Endothelial cell of umbilical vein (primary cell): ENCODE measurements at regions not wholly inside any gene's neighbourhood (a gene's known extent, or its start where the extent isn't known, plus 50 kb on each side); places are given as distances from the start of the nearest gene placed in this dataset.

ENCODE experiments used
- BruUV-seq: library from RNA; stranded (reverse); fragments of 400-500 nt; replicated peaks from 2 replicates; lab custom pipeline; 2021; lab: Mats Ljungman, UMichigan
- CTCF ChIA-PET: fragments of 300-600, 350-600 bp; sonication (Branson Sonifier 250); formaldehyde crosslinking; loops from one replicate; lab custom pipeline; 2021; ENCODE audit warnings: antibody characterized with exemption, inconsistent platforms; lab: Charles Lee
- POLR2A ChIA-PET: fragments of 300-600, 350-600 bp; sonication (Branson Sonifier 250); formaldehyde crosslinking; loops from one replicate; lab custom pipeline; 2021; ENCODE audit warnings: antibody characterized with exemption, inconsistent platforms; lab: Charles Lee
- DNase-seq: peaks from one replicate; pipeline ENCODE4 v3.0.0-alpha.2; 2011; ENCODE audit warnings: low read depth, low spot score
- FAIRE-seq: peaks from 2 replicates; lab custom pipeline; 2011; peaks lifted over from hg19 to GRCh38; lab: Jason Lieb, UNC
- H2AFZ ChIP-seq: 2 replicates; pipeline ENCODE4 v1.6.0; 2012; ENCODE audit warnings: low read depth, low read length, control low read depth, inconsistent platforms
- H3K27ac ChIP-seq: 2 replicates; pipeline ENCODE4 v1.5.1; 2011; ENCODE audit warnings: low read depth, mild to moderate bottlenecking, control low read depth, low read length, moderate library complexity; ENCODE audit not compliant: insufficient read depth
- H3K27me3 ChIP-seq, 2 experiments: 2 replicates each; pipeline versions ENCODE4 v1.6.0 to v1.6.1; 2011; ENCODE audit warnings: low read length in 2 of 2, mixed read lengths in 1 of 2; ENCODE audit not compliant: control insufficient read depth in 2 of 2, insufficient read depth in 2 of 2
- H3K36me3 ChIP-seq, 2 experiments: 2 replicates in 1 of 2; 3 replicates in 1 of 2; pipeline ENCODE4 v1.5.1; 2011; ENCODE audit warnings: low read length in 2 of 2, mild to moderate bottlenecking in 1 of 2, moderate library complexity in 1 of 2; ENCODE audit not compliant: control insufficient read depth in 2 of 2, insufficient read depth in 2 of 2; ENCODE audit errors: extremely low read depth in 1 of 2
- H3K4me1 ChIP-seq: 3 replicates; pipeline ENCODE4 v1.5.1; 2011; ENCODE audit warnings: mild to moderate bottlenecking, low read length; ENCODE audit not compliant: control insufficient read depth, insufficient read depth; ENCODE audit errors: extremely low read depth
- H3K4me2 ChIP-seq: 2 replicates; pipeline ENCODE4 v1.6.1; 2011; ENCODE audit warnings: low read length, control low read depth, mixed read lengths; ENCODE audit not compliant: insufficient read depth
- H3K4me3 ChIP-seq, 3 experiments: fragments of 200-600 bp in 1 of 3; sonication (generic), shearing (Covaris generic) in 1 of 3; replicated peaks in 1 of 3; 2 replicates each; pipeline ENCODE4 v1.5.1; 2011 to 2016; ENCODE audit warnings: control low read depth in 3 of 3, low read length in 3 of 3, mild to moderate bottlenecking in 2 of 3, inconsistent platforms in 1 of 3, low read depth in 1 of 3, moderate library complexity in 1 of 3; ENCODE audit not compliant: insufficient read depth in 1 of 3
- H3K79me2 ChIP-seq: 2 replicates; pipeline ENCODE4 v1.6.0; 2012; ENCODE audit warnings: low read length, inconsistent platforms; ENCODE audit not compliant: control insufficient read depth, insufficient read depth
- H3K9ac ChIP-seq: replicated peaks from 2 replicates; pipeline ENCODE3; 2011; ENCODE audit warnings: low read length, control low read depth; ENCODE audit not compliant: insufficient read depth; ENCODE audit errors: extremely low read depth
- H3K9me1 ChIP-seq: replicated peaks from 3 replicates; pipeline ENCODE4 v1.6.0; 2011; ENCODE audit warnings: mild to moderate bottlenecking, low read length; ENCODE audit not compliant: control insufficient read depth, insufficient read depth; ENCODE audit errors: extremely low read depth
- H3K9me3 ChIP-seq: replicated peaks from 2 replicates; pipeline ENCODE4 v1.5.1; 2012; ENCODE audit warnings: low read length, inconsistent platforms; ENCODE audit not compliant: control insufficient read depth, insufficient read depth
- H4K20me1 ChIP-seq: replicated peaks from 2 replicates; pipeline ENCODE3; 2011; ENCODE audit warnings: mild to moderate bottlenecking, low read length; ENCODE audit not compliant: control insufficient read depth, insufficient read depth; ENCODE audit errors: extremely low read depth
- FOS ChIP-seq: IDR thresholded peaks from 2 replicates; pipeline ENCODE4 v1.6.1; 2011; ENCODE audit warnings: mild to moderate bottlenecking, low read length, moderate library complexity, borderline replicate concordance; ENCODE audit not compliant: insufficient read depth
- JUN ChIP-seq: IDR thresholded peaks from 2 replicates; pipeline ENCODE4 v1.6.1; 2011; ENCODE audit warnings: borderline replicate concordance, low read depth; ENCODE audit not compliant: insufficient read length, insufficient read depth
- MYC ChIP-seq: IDR thresholded peaks from one replicate; pipeline ENCODE4 v1.6.1; 2011; ENCODE audit warnings: mild to moderate bottlenecking, low read depth, low read length
- POLR2A ChIP-seq: IDR thresholded peaks from 2 replicates; pipeline ENCODE4 v1.6.1; 2012; ENCODE audit warnings: low read depth, mild to moderate bottlenecking, control low read depth, low read length
- POLR2AphosphoS5 ChIP-seq: IDR thresholded peaks from 2 replicates; pipeline ENCODE4 v1.6.1; 2012; ENCODE audit warnings: low read depth, mild to moderate bottlenecking, control low read depth, low read length, moderate library complexity; ENCODE audit not compliant: insufficient read depth
- dilution Hi-C: fragments of 300-500 bp; cut with MboI; formaldehyde crosslinking; loops from one replicate; pipeline ENCODE4 v1.15.0; 2019; ENCODE audit warnings: low sequenced_read_pairs; ENCODE audit not compliant: extremely low pct_ligation_motif_present
- intact Hi-C: fragments of 100-400 bp; cut with micrococcal nuclease; formaldehyde crosslinking; loops from one replicate; pipeline ENCODE4 v1.10.0; 2022

DNA sequence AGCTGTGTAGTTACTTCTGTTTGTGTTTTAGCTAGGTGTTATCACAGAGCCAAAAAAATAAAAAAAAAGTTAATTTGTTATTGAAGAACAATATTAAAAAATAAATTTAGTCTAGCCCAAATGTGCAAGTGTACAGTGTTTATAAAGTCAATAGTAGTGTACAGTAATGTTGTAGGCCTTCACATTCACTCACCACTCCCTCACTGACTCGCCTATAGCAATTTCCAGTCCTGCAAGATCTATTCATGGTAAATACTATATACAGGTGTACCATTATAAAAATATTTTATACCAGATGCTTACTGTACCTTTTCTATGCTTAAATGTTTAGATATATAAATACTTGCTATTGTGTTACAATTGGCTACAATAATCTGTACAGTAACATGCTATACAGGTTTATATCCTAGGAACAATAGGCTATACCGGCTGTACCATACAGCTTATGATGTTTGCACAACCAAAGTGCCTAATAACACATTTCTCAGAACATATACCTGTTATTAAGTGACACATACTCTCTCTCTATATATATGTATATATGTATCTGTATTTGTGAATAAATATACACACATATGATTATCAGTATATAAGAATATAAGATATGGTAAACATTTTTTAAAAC, 341.4 kb upstream of the EDIL3 start:
- TF ChIP-seq POLR2AphosphoS5 (no peak), POLR2A (no peak)
- dilution Hi-C loops = no loop called here
- BruUV-seq = no TSS peak

DNA sequence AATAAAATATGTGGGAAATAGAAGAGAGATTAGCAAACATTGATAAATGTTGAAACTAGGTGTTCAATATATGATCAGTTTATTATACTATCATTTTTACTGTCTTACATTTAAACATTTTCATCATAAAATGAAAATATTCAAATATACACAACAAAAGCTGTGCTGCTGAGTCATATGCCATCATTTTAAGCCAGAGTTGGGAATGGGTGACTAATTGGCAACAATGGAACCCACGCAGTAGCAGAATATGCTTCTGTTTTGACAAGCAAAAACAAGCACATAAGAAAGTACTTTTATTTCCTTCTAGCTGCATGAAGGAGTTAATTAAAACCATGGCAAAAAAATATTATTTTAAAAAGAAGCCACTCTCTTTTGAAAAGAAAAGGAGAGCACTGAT, 340.0 kb upstream of the EDIL3 start:
- dilution Hi-C loops (no loop called here), intact Hi-C loops (no loop called here)
- no peaks in the 10 kb centered on the region for H3K4me1 ChIP-seq
- no peak overlapping the region for H3K4me3 ChIP-seq
- H3K9me1 ChIP-seq = no peaks in the 10 kb centered on the region
- CTCF ChIA-PET = interaction anchor here (1.5 kb wide), 1 partner anchor 9 kb away, joined by 3 read pairs; no protein-coding TSS in a partner anchor
- no peaks in the 10 kb centered on the region for H3K9me3 ChIP-seq
- no peaks in the 10 kb centered on the region for H3K27me3 ChIP-seq
- FAIRE-seq (peak; percentile 21), DNase-seq (peak; percentile 39)
- no TSS peak for BruUV-seq
- H2AFZ ChIP-seq = no peak overlapping the region
- no peaks in the 10 kb centered on the region for H3K36me3 ChIP-seq
- POLR2A ChIA-PET = no interaction called here
- no peak overlapping the region for H3K4me2 ChIP-seq
- TF ChIP-seq MYC (no peak), JUN (peak; percentile 21), FOS (peak; percentile 77)
- no peaks in the 10 kb centered on the region for H4K20me1 ChIP-seq
- no peak overlapping the region for H3K9ac ChIP-seq
- no peak overlapping the region for H3K27ac ChIP-seq
- H3K79me2 ChIP-seq = no peaks in the 10 kb centered on the region

More for the DNA sequence above, 341.4 kb upstream of the EDIL3 start:
- H3K27me3 ChIP-seq = no peaks in the 10 kb centered on the region
- no peaks in the 10 kb centered on the region for H3K4me1 ChIP-seq
- no peaks in the 10 kb centered on the region for H3K9me1 ChIP-seq
- H3K9me3 ChIP-seq = no peaks in the 10 kb centered on the region
- no peak overlapping the region for H3K27ac ChIP-seq
- no peak overlapping the region for H3K4me2 ChIP-seq
- no peaks in the 10 kb centered on the region for H3K36me3 ChIP-seq
- H3K9ac ChIP-seq = no peak overlapping the region
- no peak overlapping the region for H2AFZ ChIP-seq
- intact Hi-C loops = no loop called here
- FAIRE-seq = no peak
- H3K4me3 ChIP-seq = no peak overlapping the region
- ChIA-PET CTCF (no interaction called here), POLR2A (no interaction called here)
- H3K79me2 ChIP-seq = no peaks in the 10 kb centered on the region
- no peaks in the 10 kb centered on the region for H4K20me1 ChIP-seq
- no peak for DNase-seq
